ENCODE measurements at regions not wholly inside any gene's neighbourhood (a gene's known extent, or its start where the extent isn't known, plus 50 kb on each side); places are given as distances from the start of the nearest gene placed in this dataset.

GRCh38 chr2:74080346-74080745 is 67.4 kb downstream of the BOLA3 start:
- TF ChIP-seq, protein P1, sequence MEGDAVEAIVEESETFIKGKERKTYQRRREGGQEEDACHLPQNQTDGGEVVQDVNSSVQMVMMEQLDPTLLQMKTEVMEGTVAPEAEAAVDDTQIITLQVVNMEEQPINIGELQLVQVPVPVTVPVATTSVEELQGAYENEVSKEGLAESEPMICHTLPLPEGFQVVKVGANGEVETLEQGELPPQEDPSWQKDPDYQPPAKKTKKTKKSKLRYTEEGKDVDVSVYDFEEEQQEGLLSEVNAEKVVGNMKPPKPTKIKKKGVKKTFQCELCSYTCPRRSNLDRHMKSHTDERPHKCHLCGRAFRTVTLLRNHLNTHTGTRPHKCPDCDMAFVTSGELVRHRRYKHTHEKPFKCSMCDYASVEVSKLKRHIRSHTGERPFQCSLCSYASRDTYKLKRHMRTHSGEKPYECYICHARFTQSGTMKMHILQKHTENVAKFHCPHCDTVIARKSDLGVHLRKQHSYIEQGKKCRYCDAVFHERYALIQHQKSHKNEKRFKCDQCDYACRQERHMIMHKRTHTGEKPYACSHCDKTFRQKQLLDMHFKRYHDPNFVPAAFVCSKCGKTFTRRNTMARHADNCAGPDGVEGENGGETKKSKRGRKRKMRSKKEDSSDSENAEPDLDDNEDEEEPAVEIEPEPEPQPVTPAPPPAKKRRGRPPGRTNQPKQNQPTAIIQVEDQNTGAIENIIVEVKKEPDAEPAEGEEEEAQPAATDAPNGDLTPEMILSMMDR (IDR thresholded peaks at IDR 0.05; ENCODE audit: insufficient read depth, low read length, poor library complexity, severe bottlenecking), result no peak
- no peak for TF ChIP-seq EZH2phosphoT487 (conservative IDR thresholded peaks at IDR 0.05; ENCODE audit: low read length)
